NB4 (cell line): ENCODE measurements at regions not wholly inside any gene's neighbourhood (a gene's known extent, or its start where the extent isn't known, plus 50 kb on each side); places are given as distances from the start of the nearest gene placed in this dataset.
"Not testable (repeated sequence)": the region's sequence is repeated elsewhere in the genome, so short reads cannot be mapped to it uniquely, and the experiment has no call there.

ENCODE experiments used
- MAX ChIP-seq: IDR thresholded peaks from 2 replicates; pipeline ENCODE4 v1.6.1; 2011; ENCODE audit warnings: low read depth, low read length
- POLR2A ChIP-seq: IDR thresholded peaks from 2 replicates; pipeline ENCODE4 v1.6.1; 2011; ENCODE audit warnings: mild to moderate bottlenecking; ENCODE audit not compliant: insufficient read length; ENCODE audit errors: extremely low read depth
- TF ChIP-seq, protein P1 (sequence below): IDR thresholded peaks from one replicate; pipeline ENCODE4 v1.5.1; 2012; ENCODE audit warnings: low read depth, low read length

DNA sequence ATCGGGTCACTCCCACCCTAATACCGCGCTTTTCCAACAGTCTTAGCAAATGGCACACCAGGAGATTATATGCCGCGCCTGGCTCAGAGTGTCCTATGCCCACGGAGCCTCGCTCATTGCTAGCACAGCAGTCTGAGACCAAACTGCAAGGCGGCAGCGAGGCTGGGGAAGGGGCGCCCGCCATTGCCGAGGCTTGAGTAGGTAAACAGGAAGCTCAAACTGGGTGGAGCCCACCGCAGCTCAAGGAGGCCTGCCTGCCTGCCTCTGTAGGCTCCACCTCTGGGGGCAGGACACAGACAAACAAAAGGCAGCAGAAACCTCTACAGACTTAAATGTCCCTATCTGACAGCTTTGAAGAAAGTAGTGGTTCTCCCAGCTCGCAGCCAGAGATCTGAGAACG lies 336.7 kb downstream of the CBLL2 start:
- TF ChIP-seq, protein P1, sequence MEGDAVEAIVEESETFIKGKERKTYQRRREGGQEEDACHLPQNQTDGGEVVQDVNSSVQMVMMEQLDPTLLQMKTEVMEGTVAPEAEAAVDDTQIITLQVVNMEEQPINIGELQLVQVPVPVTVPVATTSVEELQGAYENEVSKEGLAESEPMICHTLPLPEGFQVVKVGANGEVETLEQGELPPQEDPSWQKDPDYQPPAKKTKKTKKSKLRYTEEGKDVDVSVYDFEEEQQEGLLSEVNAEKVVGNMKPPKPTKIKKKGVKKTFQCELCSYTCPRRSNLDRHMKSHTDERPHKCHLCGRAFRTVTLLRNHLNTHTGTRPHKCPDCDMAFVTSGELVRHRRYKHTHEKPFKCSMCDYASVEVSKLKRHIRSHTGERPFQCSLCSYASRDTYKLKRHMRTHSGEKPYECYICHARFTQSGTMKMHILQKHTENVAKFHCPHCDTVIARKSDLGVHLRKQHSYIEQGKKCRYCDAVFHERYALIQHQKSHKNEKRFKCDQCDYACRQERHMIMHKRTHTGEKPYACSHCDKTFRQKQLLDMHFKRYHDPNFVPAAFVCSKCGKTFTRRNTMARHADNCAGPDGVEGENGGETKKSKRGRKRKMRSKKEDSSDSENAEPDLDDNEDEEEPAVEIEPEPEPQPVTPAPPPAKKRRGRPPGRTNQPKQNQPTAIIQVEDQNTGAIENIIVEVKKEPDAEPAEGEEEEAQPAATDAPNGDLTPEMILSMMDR: not testable (repeated sequence)
- TF ChIP-seq POLR2A, MAX: not testable (repeated sequence)
